KMS-11 (cell line): ENCODE measurements at regions not wholly inside any gene's neighbourhood (a gene's known extent, or its start where the extent isn't known, plus 50 kb on each side); places are given as distances from the start of the nearest gene placed in this dataset.

ENCODE experiments used
- H2AFZ ChIP-seq: fragments of 200-600 bp; sonication (generic); 2 replicates; pipeline ENCODE4 v1.6.1; 2016; ENCODE audit warnings: antibody characterized with exemption, mixed run types, low read depth
- H3K27ac ChIP-seq: fragments of 200-600 bp; sonication (generic); 2 replicates; pipeline ENCODE4 v1.6.1; 2016; ENCODE audit warnings: mild to moderate bottlenecking, mixed run types
- H3K27me3 ChIP-seq: fragments of 200-600 bp; sonication (generic); 2 replicates; pipeline ENCODE4 v1.6.1; 2017; ENCODE audit warnings: mild to moderate bottlenecking, low read depth, mixed run types, moderate library complexity; ENCODE audit not compliant: insufficient read depth
- H3K36me3 ChIP-seq: fragments of 200-600 bp; sonication (generic); 2 replicates; pipeline ENCODE4 v1.6.1; 2017; ENCODE audit warnings: mild to moderate bottlenecking, mixed run types; ENCODE audit not compliant: insufficient read depth
- H3K4me1 ChIP-seq: fragments of 200-600 bp; sonication (generic); 2 replicates; pipeline ENCODE4 v1.6.1; 2016; ENCODE audit warnings: mild to moderate bottlenecking, low read depth, mixed run types; ENCODE audit not compliant: poor library complexity, severe bottlenecking
- H3K4me2 ChIP-seq: fragments of 200-600 bp; sonication (generic); 2 replicates; pipeline ENCODE4 v1.7.0; 2016; ENCODE audit warnings: mild to moderate bottlenecking, mixed run types
- H3K4me3 ChIP-seq: fragments of 200-600 bp; sonication (generic); IDR thresholded peaks from 2 replicates; pipeline ENCODE4 v1.6.1; 2017; ENCODE audit warnings: low read depth, low read length, mixed read lengths; ENCODE audit not compliant: insufficient read depth
- H3K79me2 ChIP-seq: fragments of 200-600 bp; sonication (generic); 2 replicates; pipeline ENCODE4 v1.6.1; 2016; ENCODE audit warnings: low read depth, mixed run types; ENCODE audit not compliant: insufficient read depth
- H3K9ac ChIP-seq: fragments of 200-600 bp; sonication (generic); 2 replicates; pipeline ENCODE4 v1.6.1; 2016; ENCODE audit warnings: mild to moderate bottlenecking, mixed run types
- H4K20me1 ChIP-seq: fragments of 200-600 bp; sonication (generic); 2 replicates; pipeline ENCODE4 v1.6.1; 2016; ENCODE audit warnings: mild to moderate bottlenecking, mixed run types; ENCODE audit not compliant: insufficient read depth
- TF ChIP-seq, protein P1 (sequence below): fragments of 200-600 bp; sonication (generic); conservative IDR thresholded peaks from 2 replicates; pipeline ENCODE4 v1.6.1; 2017; ENCODE audit warnings: low read depth, mild to moderate bottlenecking, antibody characterized with exemption, low read length, moderate library complexity, mixed read lengths

GRCh38 chr4:52329894-52330293 is 278.8 kb downstream of the SPATA18 start:
- no peak overlapping the region for H2AFZ ChIP-seq
- no peaks in the 10 kb centered on the region for H3K4me1 ChIP-seq
- H3K36me3 ChIP-seq = no peaks in the 10 kb centered on the region
- H3K27ac ChIP-seq = no peak overlapping the region
- TF ChIP-seq, protein P1, sequence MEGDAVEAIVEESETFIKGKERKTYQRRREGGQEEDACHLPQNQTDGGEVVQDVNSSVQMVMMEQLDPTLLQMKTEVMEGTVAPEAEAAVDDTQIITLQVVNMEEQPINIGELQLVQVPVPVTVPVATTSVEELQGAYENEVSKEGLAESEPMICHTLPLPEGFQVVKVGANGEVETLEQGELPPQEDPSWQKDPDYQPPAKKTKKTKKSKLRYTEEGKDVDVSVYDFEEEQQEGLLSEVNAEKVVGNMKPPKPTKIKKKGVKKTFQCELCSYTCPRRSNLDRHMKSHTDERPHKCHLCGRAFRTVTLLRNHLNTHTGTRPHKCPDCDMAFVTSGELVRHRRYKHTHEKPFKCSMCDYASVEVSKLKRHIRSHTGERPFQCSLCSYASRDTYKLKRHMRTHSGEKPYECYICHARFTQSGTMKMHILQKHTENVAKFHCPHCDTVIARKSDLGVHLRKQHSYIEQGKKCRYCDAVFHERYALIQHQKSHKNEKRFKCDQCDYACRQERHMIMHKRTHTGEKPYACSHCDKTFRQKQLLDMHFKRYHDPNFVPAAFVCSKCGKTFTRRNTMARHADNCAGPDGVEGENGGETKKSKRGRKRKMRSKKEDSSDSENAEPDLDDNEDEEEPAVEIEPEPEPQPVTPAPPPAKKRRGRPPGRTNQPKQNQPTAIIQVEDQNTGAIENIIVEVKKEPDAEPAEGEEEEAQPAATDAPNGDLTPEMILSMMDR = no peak
- no peaks in the 10 kb centered on the region for H3K27me3 ChIP-seq
- H3K4me3 ChIP-seq = no peak overlapping the region
- no peak overlapping the region for H3K9ac ChIP-seq
- H4K20me1 ChIP-seq = no peaks in the 10 kb centered on the region
- no peaks in the 10 kb centered on the region for H3K79me2 ChIP-seq
- no peak overlapping the region for H3K4me2 ChIP-seq

DNA sequence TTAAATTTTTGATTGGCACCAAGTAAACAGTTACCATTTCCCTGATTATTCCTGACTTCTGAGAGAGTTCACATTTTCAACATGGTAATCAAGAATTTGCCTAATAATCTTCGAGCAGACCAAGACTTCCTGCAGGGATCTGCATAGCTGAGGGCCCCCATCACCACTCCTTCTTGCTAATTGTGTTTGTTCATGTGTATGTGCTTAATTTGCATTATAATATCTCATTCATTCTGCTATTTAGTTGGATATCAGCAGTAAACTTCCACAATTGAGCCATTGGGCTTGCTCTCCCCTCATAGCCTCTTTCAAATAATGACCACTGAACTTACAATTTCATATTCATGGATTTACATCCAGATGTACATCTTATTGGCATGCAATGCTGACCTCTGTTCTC is 292.5 kb downstream of the SPATA18 start:
- no peaks in the 10 kb centered on the region for H3K36me3 ChIP-seq
- H3K27me3 ChIP-seq = no peaks in the 10 kb centered on the region
- H3K4me3 ChIP-seq = no peak overlapping the region
- no peaks in the 10 kb centered on the region for H4K20me1 ChIP-seq
- TF ChIP-seq, protein P1 = no peak
- H3K79me2 ChIP-seq = no peaks in the 10 kb centered on the region
- no peak overlapping the region for H3K27ac ChIP-seq
- H3K9ac ChIP-seq = no peak overlapping the region
- H3K4me2 ChIP-seq = no peak overlapping the region
- H2AFZ ChIP-seq = no peak overlapping the region
- no peaks in the 10 kb centered on the region for H3K4me1 ChIP-seq

- Histone ChIP-seq H3K27me3 (no peaks in the 10 kb centered on the region), H3K4me3 (no peak overlapping the region), H3K79me2 (no peaks in the 10 kb centered on the region), H3K27ac (no peak overlapping the region), H2AFZ (no peak overlapping the region), H3K4me1 (no peaks in the 10 kb centered on the region), H4K20me1 (no peaks in the 10 kb centered on the region), H3K4me2 (no peak overlapping the region), H3K9ac (no peak overlapping the region), H3K36me3 (no peaks in the 10 kb centered on the region)
- TF ChIP-seq, protein P1 = no peak
These were observed 299.8 kb downstream of the SPATA18 start for GRCh38 chr4:52350926-52351325.

- Histone ChIP-seq H3K27ac (no peak overlapping the region), H3K36me3 (no peaks in the 10 kb centered on the region), H2AFZ (no peak overlapping the region), H3K4me3 (no peak overlapping the region), H3K9ac (no peak overlapping the region), H3K79me2 (no peaks in the 10 kb centered on the region), H3K4me2 (no peak overlapping the region), H3K27me3 (no peaks in the 10 kb centered on the region), H3K4me1 (no peaks in the 10 kb centered on the region), H4K20me1 (no peaks in the 10 kb centered on the region)
- TF ChIP-seq, protein P1 = no peak
These were observed 300.7 kb downstream of the USP46 start for GRCh38 chr4:52358366-52358765.
